ENCODE measurements at regions not wholly inside any gene's neighbourhood (a gene's known extent, or its start where the extent isn't known, plus 50 kb on each side); places are given as distances from the start of the nearest gene placed in this dataset.

- BruUV-seq (replicated peaks) = no TSS peak
- H3K79me2 ChIP-seq (ENCODE audit: control insufficient read depth, insufficient read depth, low read length) = no peaks in the 10 kb centered on the region
- H3K4me3 ChIP-seq = no peak overlapping the region
- no peak overlapping the region for H3K27ac ChIP-seq (ENCODE audit: control insufficient read depth, insufficient read depth)
- no peak for DNase-seq (ENCODE audit: low read depth, low spot score)
- 40% methylated on average over 2 of the region's 2 CpGs for WGBS (ENCODE audit: insufficient coverage, insufficient replicate concordance, low lambda C conversion rate, missing lambda C conversion rate)
- ATAC-seq = no peak
- H3K27me3 ChIP-seq (replicated peaks in 1 of 2; ENCODE audit: control insufficient read depth in 2 of 2, insufficient read depth in 2 of 2, low read length in 1 of 2) = no peaks in the 10 kb centered on the region
- no peak for TF ChIP-seq TARDBP (IDR thresholded peaks at IDR 0.05; ENCODE audit: borderline replicate concordance)
- TF ChIP-seq ZNF274 (IDR thresholded peaks at IDR 0.05; ENCODE audit: insufficient read depth, insufficient read length) = no peak
- TF ChIP-seq NRF1 (conservative IDR thresholded peaks at IDR 0.05; ENCODE audit: low read depth, low read length) = no peak
- no peak for TF ChIP-seq SIN3A (IDR thresholded peaks at IDR 0.05; ENCODE audit: low read depth, low read length)
- no peak for TF ChIP-seq ZNF24 (IDR thresholded peaks at IDR 0.05)
- no peak for TF ChIP-seq NFYB (IDR thresholded peaks at IDR 0.05; ENCODE audit: insufficient read depth, low read depth, low read length)
- no peak for TF ChIP-seq TBL1XR1 (IDR thresholded peaks at IDR 0.05; ENCODE audit: low read depth, low read length)
- TF ChIP-seq NFYA (IDR thresholded peaks at IDR 0.05; ENCODE audit: borderline replicate concordance, low read depth, low read length) = no peak
- TF ChIP-seq RAD21 (IDR thresholded peaks at IDR 0.05; ENCODE audit: insufficient read depth, low read depth, low read length) = no peak
- TF ChIP-seq, protein P1, sequence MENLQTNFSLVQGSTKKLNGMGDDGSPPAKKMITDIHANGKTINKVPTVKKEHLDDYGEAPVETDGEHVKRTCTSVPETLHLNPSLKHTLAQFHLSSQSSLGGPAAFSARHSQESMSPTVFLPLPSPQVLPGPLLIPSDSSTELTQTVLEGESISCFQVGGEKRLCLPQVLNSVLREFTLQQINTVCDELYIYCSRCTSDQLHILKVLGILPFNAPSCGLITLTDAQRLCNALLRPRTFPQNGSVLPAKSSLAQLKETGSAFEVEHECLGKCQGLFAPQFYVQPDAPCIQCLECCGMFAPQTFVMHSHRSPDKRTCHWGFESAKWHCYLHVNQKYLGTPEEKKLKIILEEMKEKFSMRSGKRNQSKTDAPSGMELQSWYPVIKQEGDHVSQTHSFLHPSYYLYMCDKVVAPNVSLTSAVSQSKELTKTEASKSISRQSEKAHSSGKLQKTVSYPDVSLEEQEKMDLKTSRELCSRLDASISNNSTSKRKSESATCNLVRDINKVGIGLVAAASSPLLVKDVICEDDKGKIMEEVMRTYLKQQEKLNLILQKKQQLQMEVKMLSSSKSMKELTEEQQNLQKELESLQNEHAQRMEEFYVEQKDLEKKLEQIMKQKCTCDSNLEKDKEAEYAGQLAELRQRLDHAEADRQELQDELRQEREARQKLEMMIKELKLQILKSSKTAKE (IDR thresholded peaks at IDR 0.05; ENCODE audit: low read depth, poor library complexity, severe bottlenecking) = no peak
- TF ChIP-seq TCF12 (IDR thresholded peaks at IDR 0.05; ENCODE audit: low read depth, low read length) = no peak
- TF ChIP-seq PAX8 (IDR thresholded peaks at IDR 0.05) = no peak
- TF ChIP-seq, protein P2, sequence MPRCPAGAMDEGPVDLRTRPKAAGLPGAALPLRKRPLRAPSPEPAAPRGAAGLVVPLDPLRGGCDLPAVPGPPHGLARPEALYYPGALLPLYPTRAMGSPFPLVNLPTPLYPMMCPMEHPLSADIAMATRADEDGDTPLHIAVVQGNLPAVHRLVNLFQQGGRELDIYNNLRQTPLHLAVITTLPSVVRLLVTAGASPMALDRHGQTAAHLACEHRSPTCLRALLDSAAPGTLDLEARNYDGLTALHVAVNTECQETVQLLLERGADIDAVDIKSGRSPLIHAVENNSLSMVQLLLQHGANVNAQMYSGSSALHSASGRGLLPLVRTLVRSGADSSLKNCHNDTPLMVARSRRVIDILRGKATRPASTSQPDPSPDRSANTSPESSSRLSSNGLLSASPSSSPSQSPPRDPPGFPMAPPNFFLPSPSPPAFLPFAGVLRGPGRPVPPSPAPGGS (IDR thresholded peaks at IDR 0.05; ENCODE audit: borderline replicate concordance, insufficient read depth, low read depth, low read length, poor library complexity, severe bottlenecking) = no peak
- TF ChIP-seq USF2 (IDR thresholded peaks at IDR 0.05; ENCODE audit: borderline replicate concordance, low read depth, low read length) = no peak
- TF ChIP-seq HDGF (IDR thresholded peaks at IDR 0.05) = no peak
- no peak for TF ChIP-seq PKNOX1 (IDR thresholded peaks at IDR 0.05)
- no peak for TF ChIP-seq SUPT20H (IDR thresholded peaks at IDR 0.05; ENCODE audit: borderline replicate concordance, control insufficient read depth, low read depth, low read length)
- no peak for TF ChIP-seq SPI1 (IDR thresholded peaks at IDR 0.05; ENCODE audit: borderline replicate concordance, insufficient read depth, low read depth, low read length)
- ChIA-PET CTCF (no interaction called here), SMC1A (ENCODE audit: uncharacterized antibody, unreplicated experiment) (interaction anchor here (0.6 to 2.1 kb wide), 3 partner anchors 17 to 73 kb away, joined by 3 to 7 read pairs (median 3); no protein-coding TSS in a partner anchor), RAD21 (ENCODE audit: unreplicated experiment) (no interaction called here), POLR2A (no interaction called here)
- no peak overlapping the region for H3K9ac ChIP-seq (ENCODE audit: control insufficient read depth, insufficient read depth, low read length)
- no peak overlapping the region for H2AFZ ChIP-seq (ENCODE audit: control insufficient read depth, low read depth, low read length)
- H3K4me2 ChIP-seq (ENCODE audit: control insufficient read depth, insufficient read depth) = no peak overlapping the region
- H3K36me3 ChIP-seq (ENCODE audit: control insufficient read depth in 2 of 2, insufficient read depth in 2 of 2, low read length in 1 of 2) = no peaks in the 10 kb centered on the region
- intact Hi-C loops (cut with micrococcal nuclease; ENCODE audit: unreplicated experiment) (no loop called here), in situ Hi-C loops (cut with MboI) (no loop called here)
- no peaks in the 10 kb centered on the region for H3K4me1 ChIP-seq (ENCODE audit: control insufficient read depth, insufficient read depth, low read length)
- FAIRE-seq = no peak
- no peaks in the 10 kb centered on the region; the same call in 2 of the 3 replicates for H3K9me3 ChIP-seq (replicated peaks; ENCODE audit: control insufficient read depth, insufficient read depth, low read length)
- H4K20me1 ChIP-seq (ENCODE audit: control insufficient read depth, insufficient read depth) = no peaks in the 10 kb centered on the region
Measured at GRCh38 chr6:88476388-88476787, 310.2 kb upstream of the CNR1 start.
